GM12872 (cell line): ENCODE measurements at regions not wholly inside any gene's neighbourhood (a gene's known extent, or its start where the extent isn't known, plus 50 kb on each side); places are given as distances from the start of the nearest gene placed in this dataset.

Experiments used
- CTCF ChIP-seq: IDR thresholded peaks from 3 replicates; pipeline ENCODE4 v1.5.1; 2011; ENCODE audit warnings: low read depth, mild to moderate bottlenecking, low read length, moderate library complexity; ENCODE audit not compliant: insufficient read depth

GRCh38 chr6:54009052-54009654 lies 102.1 kb upstream of the MLIP start:
- TF ChIP-seq CTCF, result no peak

GRCh38 chr6:54010340-54011276 lies 100.6 kb upstream of the MLIP start:
- no peak for TF ChIP-seq CTCF

GRCh38 chr6:54011277-54011648 lies 100.0 kb upstream of the MLIP start:
- TF ChIP-seq CTCF, result no peak

- no peak for TF ChIP-seq CTCF
These were observed 97.3 kb upstream of the MLIP start for GRCh38 chr6:54013966-54014365.

GRCh38 chr6:54014440-54014839 lies 96.8 kb upstream of the MLIP start:
- no peak for TF ChIP-seq CTCF

- no peak for TF ChIP-seq CTCF
These were observed 93.4 kb upstream of the MLIP start for GRCh38 chr6:54017877-54018276.

- no peak for TF ChIP-seq CTCF
These were observed 92.5 kb upstream of the MLIP start for GRCh38 chr6:54018722-54019121.
